ENCODE measurements at regions not wholly inside any gene's neighbourhood (a gene's known extent, or its start where the extent isn't known, plus 50 kb on each side); places are given as distances from the start of the nearest gene placed in this dataset.

DNA sequence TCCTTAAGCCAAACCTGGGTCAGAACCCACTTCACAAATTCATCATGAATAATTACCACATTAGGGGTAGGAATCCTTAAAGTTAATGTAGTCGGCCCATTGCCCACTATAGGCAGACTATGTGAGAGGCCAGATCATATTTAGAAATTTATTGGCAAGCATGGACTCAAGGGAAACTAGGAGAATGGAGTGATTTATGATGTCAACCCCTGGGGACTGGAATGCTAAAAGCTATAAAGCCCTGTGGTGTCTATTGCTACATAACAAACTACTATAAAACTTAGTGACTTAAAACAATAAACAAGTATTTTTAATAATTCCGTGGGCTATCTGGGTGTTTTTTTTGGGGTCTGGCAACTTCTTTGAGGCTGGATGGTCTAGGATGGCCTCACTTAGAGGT, 93.9 kb downstream of the PPP1R2C start:
- TF ChIP-seq, protein P1, sequence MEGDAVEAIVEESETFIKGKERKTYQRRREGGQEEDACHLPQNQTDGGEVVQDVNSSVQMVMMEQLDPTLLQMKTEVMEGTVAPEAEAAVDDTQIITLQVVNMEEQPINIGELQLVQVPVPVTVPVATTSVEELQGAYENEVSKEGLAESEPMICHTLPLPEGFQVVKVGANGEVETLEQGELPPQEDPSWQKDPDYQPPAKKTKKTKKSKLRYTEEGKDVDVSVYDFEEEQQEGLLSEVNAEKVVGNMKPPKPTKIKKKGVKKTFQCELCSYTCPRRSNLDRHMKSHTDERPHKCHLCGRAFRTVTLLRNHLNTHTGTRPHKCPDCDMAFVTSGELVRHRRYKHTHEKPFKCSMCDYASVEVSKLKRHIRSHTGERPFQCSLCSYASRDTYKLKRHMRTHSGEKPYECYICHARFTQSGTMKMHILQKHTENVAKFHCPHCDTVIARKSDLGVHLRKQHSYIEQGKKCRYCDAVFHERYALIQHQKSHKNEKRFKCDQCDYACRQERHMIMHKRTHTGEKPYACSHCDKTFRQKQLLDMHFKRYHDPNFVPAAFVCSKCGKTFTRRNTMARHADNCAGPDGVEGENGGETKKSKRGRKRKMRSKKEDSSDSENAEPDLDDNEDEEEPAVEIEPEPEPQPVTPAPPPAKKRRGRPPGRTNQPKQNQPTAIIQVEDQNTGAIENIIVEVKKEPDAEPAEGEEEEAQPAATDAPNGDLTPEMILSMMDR (IDR thresholded peaks at IDR 0.05) = no peak
- no peak for FAIRE-seq
- ATAC-seq = no peak
- DNase-seq = no peak
- Histone ChIP-seq H3K27me3 (no peaks in the 10 kb centered on the region), H3K4me3 (no peak overlapping the region), H3K36me3 (no peaks in the 10 kb centered on the region), H3K27ac (no peak overlapping the region), H3K9me3 (no peaks in the 10 kb centered on the region), H3K4me1 (peaks cover 0 to 7% (median 0%) of the 10 kb centered on the region in 3 donors)
- WGBS, 2 donors = 59 to 66% methylated on average over 2 of the region's 2 CpGs
- intact Hi-C loops (cut with DNase I) = no loop called here

GRCh38 chrX:42680666-42681065, 97.3 kb downstream of the PPP1R2C start:
- peak in 4 of 6 donors; percentile 11 to 41 (median 16) for DNase-seq
- FAIRE-seq = no peak
- intact Hi-C loops (cut with DNase I) = no loop called here
- TF ChIP-seq, protein P1 (IDR thresholded peaks at IDR 0.05) = no peak
- peak; percentile 77 to 91 (median 82) for ATAC-seq
- 21 to 29% methylated on average over 2 of the region's 2 CpGs for WGBS, 2 donors
- Histone ChIP-seq H3K36me3 (no peaks in the 10 kb centered on the region), H3K4me1 (peaks cover 0 to 7% (median 0%) of the 10 kb centered on the region in 3 donors), H3K27me3 (no peaks in the 10 kb centered on the region), H3K27ac (peak overlapping the region in 2 of 4 donors; percentile 1 to 44), H3K9me3 (no peaks in the 10 kb centered on the region), H3K4me3 (no peak overlapping the region)

- no peak overlapping the region for H3K4me3 ChIP-seq
- no peaks in the 10 kb centered on the region for H3K36me3 ChIP-seq
- intact Hi-C loops (cut with DNase I) = no loop called here
- TF ChIP-seq, protein P1 (IDR thresholded peaks at IDR 0.05) = peak in 1 of 4 donors; percentile 11
- FAIRE-seq (no peak), ATAC-seq (peak; percentile 49 to 79 (median 56)), DNase-seq (peak in 4 of 6 donors; percentile 12 to 23 (median 18))
- H3K4me1 ChIP-seq = peaks cover 0 to 7% (median 0%) of the 10 kb centered on the region in 3 donors
- H3K27me3 ChIP-seq = no peaks in the 10 kb centered on the region
- no peaks in the 10 kb centered on the region for H3K9me3 ChIP-seq
- H3K27ac ChIP-seq = no peak overlapping the region
- WGBS, 2 donors = 44 to 57% methylated on average over 6 of the region's 6 CpGs
Observed at GRCh38 chrX:42678133-42678532, 99.8 kb downstream of the PPP1R2C start.

DNA sequence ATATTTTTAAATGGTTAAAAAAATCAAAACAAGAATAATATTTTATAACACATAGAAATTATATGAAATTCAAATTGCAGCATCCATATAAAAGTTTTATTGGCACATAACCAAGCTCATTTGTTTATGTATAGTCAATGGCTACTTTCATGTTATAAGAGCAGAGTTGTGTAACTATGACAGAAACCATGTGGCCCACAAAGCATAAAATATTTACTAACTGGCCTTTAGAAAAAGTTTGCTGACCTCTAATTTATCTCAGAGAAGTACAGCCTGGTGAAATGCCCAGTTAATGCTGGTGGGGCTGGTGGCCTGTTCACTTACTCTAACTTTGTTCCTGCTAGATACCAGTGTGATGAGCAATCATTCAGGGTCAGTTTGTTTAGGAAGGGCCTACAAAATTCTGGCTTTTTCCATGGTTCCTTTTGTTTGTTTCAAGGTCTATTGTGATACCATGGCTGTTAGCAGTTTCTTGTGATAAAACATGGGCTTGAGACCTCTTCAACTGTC, 104.6 kb downstream of the PPP1R2C start:
- intact Hi-C loops (cut with DNase I) = no loop called here
- TF ChIP-seq, protein P1 (IDR thresholded peaks at IDR 0.05) = no peak
- Histone ChIP-seq H3K27me3 (no peaks in the 10 kb centered on the region), H3K4me1 (no peaks in the 10 kb centered on the region), H3K9me3 (peaks cover 0 to 3% (median 0%) of the 10 kb centered on the region in 4 donors), H3K27ac (no peak overlapping the region), H3K36me3 (no peaks in the 10 kb centered on the region), H3K4me3 (no peak overlapping the region)
- ATAC-seq = no peak
- DNase-seq = no peak
- no peak for FAIRE-seq

DNA sequence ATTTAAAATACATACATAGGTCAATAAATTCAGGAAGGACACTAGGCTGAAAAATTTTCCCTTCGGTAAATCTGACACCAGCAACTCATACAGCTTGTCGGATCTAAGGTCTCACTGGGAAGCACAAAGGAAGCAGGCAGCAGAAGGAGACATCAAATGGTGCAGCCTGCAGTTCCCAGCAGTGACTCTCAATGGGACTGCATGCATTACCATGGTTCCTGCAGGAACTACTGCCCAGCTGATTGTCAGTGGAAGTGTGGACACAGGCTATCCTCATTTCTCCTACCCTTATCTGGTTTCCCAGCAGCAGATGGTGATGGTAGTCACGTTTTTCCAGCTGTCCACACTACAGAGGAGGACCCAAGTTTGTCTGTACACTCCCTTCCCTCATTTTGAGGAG, 113.3 kb downstream of the PPP1R2C start:
- Histone ChIP-seq H3K9me3 (no peaks in the 10 kb centered on the region), H3K27ac (no peak overlapping the region), H3K4me1 (no peaks in the 10 kb centered on the region), H3K4me3 (no peak overlapping the region), H3K27me3 (peaks cover 0 to 14% (median 0%) of the 10 kb centered on the region in 4 donors), H3K36me3 (no peaks in the 10 kb centered on the region)
- intact Hi-C loops (cut with DNase I) = no loop called here
- DNase-seq = no peak
- 44 to 62% methylated on average over 3 of the region's 3 CpGs for WGBS, 2 donors
- no peak for ATAC-seq
- FAIRE-seq = no peak
- TF ChIP-seq, protein P1 (IDR thresholded peaks at IDR 0.05) = no peak

All from pancreas (tissue), 10 donors.